ENCODE measurements at regions not wholly inside any gene's neighbourhood (a gene's known extent, or its start where the extent isn't known, plus 50 kb on each side); places are given as distances from the start of the nearest gene placed in this dataset.

DNA sequence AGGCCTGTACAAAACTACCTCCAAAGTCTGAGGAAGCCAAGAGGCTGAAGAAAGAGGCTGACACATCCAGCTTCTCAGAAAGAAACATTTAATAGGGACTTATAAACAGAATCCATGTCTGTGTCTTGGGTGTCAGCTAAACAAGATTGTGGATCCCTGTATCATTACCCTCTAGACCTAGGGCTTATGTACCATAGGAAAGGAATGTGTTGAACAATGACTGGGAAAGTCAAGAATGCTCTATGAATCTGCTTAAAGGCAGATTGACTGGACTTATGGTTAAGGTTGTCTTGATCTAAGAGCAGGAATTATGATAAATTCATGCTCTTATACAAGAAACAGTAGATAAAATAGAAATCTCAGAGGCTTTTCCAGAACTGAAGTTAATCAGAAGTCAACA lies 335.7 kb upstream of the RPS23 start:
- TF ChIP-seq, protein P1, sequence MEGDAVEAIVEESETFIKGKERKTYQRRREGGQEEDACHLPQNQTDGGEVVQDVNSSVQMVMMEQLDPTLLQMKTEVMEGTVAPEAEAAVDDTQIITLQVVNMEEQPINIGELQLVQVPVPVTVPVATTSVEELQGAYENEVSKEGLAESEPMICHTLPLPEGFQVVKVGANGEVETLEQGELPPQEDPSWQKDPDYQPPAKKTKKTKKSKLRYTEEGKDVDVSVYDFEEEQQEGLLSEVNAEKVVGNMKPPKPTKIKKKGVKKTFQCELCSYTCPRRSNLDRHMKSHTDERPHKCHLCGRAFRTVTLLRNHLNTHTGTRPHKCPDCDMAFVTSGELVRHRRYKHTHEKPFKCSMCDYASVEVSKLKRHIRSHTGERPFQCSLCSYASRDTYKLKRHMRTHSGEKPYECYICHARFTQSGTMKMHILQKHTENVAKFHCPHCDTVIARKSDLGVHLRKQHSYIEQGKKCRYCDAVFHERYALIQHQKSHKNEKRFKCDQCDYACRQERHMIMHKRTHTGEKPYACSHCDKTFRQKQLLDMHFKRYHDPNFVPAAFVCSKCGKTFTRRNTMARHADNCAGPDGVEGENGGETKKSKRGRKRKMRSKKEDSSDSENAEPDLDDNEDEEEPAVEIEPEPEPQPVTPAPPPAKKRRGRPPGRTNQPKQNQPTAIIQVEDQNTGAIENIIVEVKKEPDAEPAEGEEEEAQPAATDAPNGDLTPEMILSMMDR (IDR thresholded peaks at IDR 0.05) = no peak
- TF ChIP-seq POLR2AphosphoS5 (IDR thresholded peaks at IDR 0.05) = no peak
- no peak for TF ChIP-seq POLR2A (IDR thresholded peaks at IDR 0.05)

All from upper lobe of left lung (tissue), 4 donors.